HG02678 (cell line): ENCODE measurements at regions not wholly inside any gene's neighbourhood (a gene's known extent, or its start where the extent isn't known, plus 50 kb on each side); places are given as distances from the start of the nearest gene placed in this dataset.

Source experiments
- ATAC-seq: cut with Tn5 transposase; IDR thresholded peaks from one replicate; pipeline ENCODE4 v1.9.1; 2021; ENCODE audit warnings: mild to moderate bottlenecking, moderate library complexity; ENCODE audit not compliant: unreplicated experiment

- no peak for ATAC-seq
Measured at GRCh38 chr4:30656828-30657227, 63.3 kb upstream of the PCDH7 start.

DNA sequence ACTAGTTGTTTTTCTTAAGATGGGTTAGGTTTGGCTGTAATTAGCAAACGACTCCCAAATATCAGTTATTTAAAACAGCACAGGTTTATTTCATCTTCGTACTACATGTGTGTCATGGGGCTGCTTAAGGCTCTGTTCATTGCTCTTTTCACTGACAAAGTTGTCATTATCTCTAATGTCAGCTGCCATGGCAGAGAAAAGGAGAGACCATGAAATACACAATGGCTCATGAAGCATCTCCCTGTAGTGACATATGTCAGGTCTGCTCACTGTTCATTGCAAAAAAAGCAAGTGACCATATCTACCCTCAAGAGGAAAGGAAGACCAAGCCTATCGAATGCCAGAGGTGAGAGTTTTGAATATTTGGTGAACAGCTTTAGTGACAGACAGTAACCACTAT is 52.2 kb upstream of the PCDH7 start:
- no peak for ATAC-seq

- no peak for ATAC-seq
Measured at GRCh38 chr4:30670206-30670605, 50.0 kb upstream of the PCDH7 start.
